Transverse colon (tissue), 3 donors: ENCODE measurements at regions not wholly inside any gene's neighbourhood (a gene's known extent, or its start where the extent isn't known, plus 50 kb on each side); places are given as distances from the start of the nearest gene placed in this dataset.

ENCODE experiments used
- POLR2A ChIP-seq: fragments of 450-650 bp; IDR thresholded peaks from one replicate; pipeline ENCODE4 v1.6.1; 2016; ENCODE audit warnings: antibody characterized with exemption, mild to moderate bottlenecking, moderate library complexity
- TF ChIP-seq, protein P1 (sequence below), 5 experiments: fragments of 200-600 bp in 3 of 5; fragments of 450-650 bp in 2 of 5; sonication (generic) in 3 of 5; IDR thresholded peaks; 1 replicate in 2 of 5; 2 replicates in 3 of 5; pipeline ENCODE4 v1.5.1; 2016 to 2017; ENCODE audit warnings: antibody characterized with exemption in 5 of 5, inconsistent platforms in 3 of 5, mild to moderate bottlenecking in 2 of 5, moderate library complexity in 1 of 5

DNA sequence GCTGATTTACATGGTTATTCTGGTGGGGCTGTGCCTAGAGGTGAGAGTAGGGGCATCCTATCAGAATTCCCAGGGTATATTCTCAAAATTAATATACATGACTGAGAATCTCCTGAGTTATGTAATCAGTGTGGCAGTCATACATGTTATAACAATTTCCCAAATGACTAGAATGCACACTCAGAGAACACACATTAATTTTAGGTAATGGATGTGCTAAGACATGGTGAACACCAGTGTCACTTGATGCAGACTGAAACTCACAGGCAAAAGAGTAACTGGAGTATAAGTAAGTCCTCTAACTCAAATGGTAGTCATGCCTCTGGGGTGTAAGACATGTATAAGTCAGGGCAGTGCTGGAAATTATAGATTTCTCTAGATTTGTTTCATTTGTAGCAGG is 1198.4 kb upstream of the CITED2 start:
- TF ChIP-seq, protein P1, sequence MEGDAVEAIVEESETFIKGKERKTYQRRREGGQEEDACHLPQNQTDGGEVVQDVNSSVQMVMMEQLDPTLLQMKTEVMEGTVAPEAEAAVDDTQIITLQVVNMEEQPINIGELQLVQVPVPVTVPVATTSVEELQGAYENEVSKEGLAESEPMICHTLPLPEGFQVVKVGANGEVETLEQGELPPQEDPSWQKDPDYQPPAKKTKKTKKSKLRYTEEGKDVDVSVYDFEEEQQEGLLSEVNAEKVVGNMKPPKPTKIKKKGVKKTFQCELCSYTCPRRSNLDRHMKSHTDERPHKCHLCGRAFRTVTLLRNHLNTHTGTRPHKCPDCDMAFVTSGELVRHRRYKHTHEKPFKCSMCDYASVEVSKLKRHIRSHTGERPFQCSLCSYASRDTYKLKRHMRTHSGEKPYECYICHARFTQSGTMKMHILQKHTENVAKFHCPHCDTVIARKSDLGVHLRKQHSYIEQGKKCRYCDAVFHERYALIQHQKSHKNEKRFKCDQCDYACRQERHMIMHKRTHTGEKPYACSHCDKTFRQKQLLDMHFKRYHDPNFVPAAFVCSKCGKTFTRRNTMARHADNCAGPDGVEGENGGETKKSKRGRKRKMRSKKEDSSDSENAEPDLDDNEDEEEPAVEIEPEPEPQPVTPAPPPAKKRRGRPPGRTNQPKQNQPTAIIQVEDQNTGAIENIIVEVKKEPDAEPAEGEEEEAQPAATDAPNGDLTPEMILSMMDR (IDR thresholded peaks at IDR 0.05): no peak
- TF ChIP-seq POLR2A: no peak
